Endothelial cell of umbilical vein (primary cell): ENCODE measurements at regions not wholly inside any gene's neighbourhood (a gene's known extent, or its start where the extent isn't known, plus 50 kb on each side); places are given as distances from the start of the nearest gene placed in this dataset. TPM values are rescaled to one million over a fixed set of nuclear protein-coding genes. Genes with fewer than 3 reads are reported as not detected.

ENCODE experiments used
- small RNA-seq: library from RNA; depleted of rRNA; stranded (forward); fragments of <200 nt; gene quantifications from one replicate; pipeline ENCODE3, GENCODE V24; 2012; ENCODE audit warnings: low replicate concordance, low read depth; ENCODE audit not compliant: insufficient read depth, insufficient read length

Small RNAs in the stretch of these regions (small RNA-seq; reads per million reads assigned to genes)
- gene RNU6-1023P, result not detected
